IPS-NIHi11 (cell line): ENCODE measurements at regions not wholly inside any gene's neighbourhood (a gene's known extent, or its start where the extent isn't known, plus 50 kb on each side); places are given as distances from the start of the nearest gene placed in this dataset.

Experiments
- DNase-seq: peaks from one replicate; pipeline ENCODE4 v3.0.0; 2012; ENCODE audit warnings: mixed read lengths, low spot score

DNA sequence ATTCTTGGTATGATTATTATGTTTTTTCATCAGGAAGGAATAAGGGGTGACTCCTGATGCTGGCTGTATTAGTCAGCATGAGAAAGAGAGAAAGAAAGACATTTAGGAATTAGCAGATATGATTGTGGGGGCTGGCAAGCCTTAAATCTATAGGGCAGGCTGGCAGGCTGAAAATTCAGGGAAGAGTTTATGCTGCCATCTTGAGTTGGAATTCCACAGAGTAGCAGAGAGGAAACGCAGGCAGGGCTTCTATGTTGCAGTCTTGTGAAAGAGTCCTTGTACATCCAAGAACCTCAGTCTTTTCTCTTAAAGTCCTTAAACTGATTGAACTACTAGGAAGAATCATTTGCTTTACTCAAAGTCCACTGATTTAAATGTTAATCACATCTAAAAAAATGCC, 262.7 kb upstream of the SLC10A2 start:
- no peak for DNase-seq

DNA sequence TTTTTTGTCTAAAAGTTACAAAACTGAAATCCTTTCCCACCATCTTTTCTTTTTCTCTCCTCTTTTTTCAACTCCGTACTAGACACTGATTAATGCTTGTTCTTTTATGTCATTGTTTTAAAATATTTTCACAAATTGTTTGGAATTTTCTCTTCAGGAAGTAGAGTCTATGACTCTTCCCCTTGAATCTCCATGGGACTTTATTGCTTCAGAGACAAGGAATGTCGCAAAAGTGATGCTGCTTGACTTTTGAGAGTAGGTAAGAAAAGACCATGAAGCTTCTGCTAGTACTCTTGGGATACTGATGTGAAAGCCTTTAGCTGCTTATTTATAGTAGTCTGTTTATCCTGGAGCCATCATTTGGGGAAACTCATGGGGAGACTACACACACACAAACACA, 260.1 kb upstream of the SLC10A2 start:
- no peak for DNase-seq

DNA sequence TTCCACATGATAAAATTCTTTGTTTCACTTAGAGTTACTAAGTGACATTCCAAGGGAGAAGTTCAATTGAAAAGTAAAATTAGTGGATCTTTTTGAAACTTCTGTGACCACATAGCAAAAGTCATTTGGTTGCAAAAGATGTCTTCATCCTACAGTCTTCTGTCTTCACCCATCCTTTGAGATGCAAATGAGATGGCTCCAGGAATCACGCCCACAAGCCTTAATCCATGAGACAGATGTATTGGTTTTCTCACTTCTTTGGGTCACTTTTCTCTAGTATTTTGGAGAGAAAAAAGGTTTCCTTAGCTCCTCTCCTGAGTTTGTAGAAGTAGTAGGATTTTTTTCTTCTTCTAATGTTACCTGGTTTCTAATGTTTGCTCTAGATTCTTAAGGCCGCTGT, 259.5 kb upstream of the SLC10A2 start:
- DNase-seq = no peak

DNA sequence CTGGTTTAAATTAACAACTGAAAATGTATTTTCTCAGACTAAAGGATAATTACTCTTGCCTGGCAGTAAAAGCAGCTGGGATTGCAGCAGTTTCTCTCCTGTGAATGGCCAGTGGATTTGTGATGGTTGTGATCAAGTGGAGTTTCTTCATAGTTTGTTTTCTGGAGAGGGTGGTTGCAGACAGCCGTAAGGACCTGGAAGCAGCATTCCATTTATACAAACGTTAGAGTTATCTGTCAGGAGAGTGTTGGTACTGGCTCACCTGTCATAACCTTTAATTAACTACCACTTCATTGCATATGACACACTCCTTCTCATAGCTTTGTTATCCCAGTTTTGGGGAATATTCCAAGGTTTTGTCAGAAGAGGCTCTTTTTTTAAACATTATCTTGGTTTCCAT, 258.4 kb upstream of the SLC10A2 start:
- DNase-seq = no peak

DNA sequence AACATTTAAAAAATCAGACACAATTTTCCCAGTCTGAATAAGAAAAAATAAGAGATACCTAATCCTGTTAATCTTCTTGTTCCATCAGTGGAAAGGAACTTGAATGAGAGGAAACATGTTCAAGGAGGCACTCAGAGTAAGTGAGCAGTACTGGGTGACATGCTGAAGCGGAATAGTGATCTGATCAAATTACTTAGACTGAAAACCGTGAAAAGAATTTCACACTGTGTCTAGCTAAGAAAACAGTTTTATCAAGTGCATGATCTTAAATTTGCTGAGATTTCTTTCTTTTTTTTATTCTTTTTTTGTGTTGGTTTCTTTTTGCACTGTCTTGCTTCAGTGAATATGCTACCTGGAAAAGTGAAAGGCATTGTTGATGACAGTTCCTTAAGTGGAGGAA, 249.5 kb upstream of the SLC10A2 start:
- no peak for DNase-seq

DNA sequence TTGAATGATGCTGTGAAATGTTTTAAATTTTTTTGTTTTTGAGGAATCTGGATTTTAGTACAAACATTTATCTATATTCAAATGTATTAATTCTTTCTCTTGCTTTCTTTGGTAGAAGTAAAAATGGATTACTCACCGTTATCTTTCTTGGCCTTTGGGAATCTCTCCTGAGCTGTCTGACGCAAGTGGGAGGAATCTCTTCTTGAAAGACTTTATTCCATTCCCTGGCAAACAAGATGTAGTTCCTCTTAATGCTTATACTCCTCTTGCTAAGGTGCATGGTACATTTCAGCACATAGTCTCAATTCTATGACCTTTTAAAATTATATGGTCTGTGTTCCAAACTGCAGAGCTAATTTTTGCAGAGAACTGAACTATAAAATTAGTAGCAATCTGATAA, 246.2 kb upstream of the SLC10A2 start:
- no peak for DNase-seq

DNA sequence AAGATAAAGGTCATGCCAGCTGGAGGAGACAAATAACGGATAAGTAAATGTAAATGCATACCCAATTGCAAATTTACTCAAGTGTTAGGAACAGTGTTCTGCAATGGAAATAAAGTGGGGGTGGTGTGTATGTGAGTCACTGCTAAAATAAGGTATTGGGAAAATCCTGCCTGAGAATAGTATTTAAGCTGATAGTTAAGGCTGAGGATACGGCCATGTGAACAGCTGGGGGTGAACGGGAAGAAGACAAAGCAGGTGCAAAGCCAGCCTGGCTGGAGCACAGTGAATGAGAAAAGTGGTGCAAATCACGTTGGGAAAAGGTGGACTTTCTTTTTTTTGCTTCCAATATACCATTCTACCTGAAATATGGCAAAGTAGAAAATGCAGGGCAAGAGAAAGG, 242.4 kb upstream of the SLC10A2 start:
- DNase-seq = no peak

DNA sequence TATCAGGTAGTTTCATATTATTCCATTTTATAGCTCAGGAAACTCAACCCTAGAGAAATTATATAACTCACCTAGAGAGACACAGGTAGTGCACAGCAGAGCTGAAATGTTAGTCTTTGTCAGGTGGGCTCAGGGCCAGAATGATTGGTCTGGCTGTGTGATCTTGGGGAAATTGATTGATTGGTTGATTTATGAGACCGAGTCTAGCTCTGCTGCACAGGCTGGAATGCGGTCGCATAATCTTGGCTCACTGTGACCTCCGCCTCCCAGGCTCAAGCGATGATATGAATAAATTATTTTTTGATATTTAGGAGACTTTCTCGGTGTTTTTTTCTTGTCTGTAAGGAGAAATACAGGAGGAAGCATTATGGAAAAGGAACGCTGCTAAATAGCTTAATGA, 239.9 kb upstream of the SLC10A2 start:
- DNase-seq = no peak

DNA sequence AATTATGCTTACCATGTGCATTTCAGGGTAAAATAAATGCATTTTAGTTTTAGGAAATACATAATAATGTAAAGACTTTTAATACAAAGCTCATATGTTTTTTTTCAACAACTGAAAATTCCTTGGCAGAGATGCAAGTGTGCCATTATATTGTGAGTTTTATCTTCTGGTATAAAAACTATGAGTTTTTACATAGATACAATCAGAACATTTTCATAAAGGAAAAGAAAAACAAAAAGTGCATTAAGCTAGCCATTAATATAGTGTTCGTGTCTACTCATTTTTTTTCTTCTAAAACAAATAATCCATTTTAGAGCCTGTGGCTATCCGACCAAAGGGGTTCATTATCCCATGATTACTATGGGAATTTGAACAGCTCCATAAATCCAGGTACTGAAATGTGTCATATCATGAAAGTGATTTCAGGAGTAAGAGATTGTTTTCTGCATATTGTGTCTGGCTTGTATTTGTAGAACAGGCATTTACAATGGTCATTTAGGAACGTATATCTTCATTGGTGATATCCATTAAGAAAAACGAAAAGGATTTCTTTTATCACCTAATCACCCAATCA, 236.9 kb upstream of the SLC10A2 start:
- DNase-seq = no peak

DNA sequence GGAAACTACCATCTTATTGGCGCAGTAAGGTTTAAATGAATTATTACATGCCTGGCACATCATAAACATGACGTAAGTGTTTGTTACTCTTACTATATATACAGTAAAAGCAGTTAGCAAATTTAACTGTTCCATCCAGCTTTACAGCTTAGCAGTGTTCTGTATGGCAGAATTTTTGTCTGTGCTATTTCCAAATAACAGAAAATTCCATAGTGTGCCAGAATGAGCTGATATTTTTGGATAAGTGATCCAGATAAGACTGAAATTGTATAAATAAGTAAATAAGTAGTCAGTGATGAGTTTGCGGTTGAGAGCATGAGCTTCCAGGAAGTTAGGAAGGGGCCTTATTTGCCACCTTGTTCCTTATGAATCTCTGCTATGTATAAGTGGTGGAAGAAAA, 236.5 kb upstream of the SLC10A2 start:
- no peak for DNase-seq

DNA sequence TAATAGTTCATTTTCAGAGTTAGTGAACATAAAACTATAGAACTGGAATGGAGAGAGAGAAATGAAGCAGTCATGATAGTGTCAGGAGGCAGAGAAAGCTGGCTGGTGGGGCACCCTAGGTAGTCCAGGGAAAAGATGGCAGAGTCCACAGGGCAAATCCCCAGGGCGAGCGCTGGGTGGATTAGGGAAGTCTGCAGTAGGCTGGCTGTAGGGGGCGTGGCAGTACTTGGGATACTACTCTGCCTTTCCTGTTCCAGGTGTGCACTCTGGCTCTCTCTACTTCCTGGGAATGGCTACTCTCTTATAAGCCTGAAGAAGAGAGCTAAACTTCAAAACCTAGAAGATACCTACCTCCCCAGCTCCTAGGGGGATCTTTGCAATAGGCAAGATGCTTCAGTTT, 232.9 kb upstream of the SLC10A2 start:
- DNase-seq = peak; percentile 26

DNA sequence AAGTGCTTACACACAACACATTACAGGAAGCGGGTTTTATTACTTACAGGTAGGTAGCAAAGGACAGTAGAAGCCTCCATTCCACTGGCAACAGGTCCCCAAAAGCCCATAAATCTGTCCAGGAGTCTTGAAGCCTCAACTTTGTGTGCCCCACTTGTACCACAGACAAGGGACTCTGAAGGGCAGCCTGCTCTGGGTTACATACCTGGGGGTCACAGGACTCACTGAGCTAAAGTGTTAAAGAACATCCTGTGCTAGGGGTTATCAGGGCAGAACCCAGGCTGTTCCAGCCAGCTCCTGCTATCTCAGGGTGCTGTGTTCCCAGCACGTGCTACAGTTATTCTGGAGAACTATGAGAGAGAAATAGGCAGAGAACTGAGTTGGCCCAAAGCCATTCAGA, 230.9 kb upstream of the SLC10A2 start:
- DNase-seq = no peak

DNA sequence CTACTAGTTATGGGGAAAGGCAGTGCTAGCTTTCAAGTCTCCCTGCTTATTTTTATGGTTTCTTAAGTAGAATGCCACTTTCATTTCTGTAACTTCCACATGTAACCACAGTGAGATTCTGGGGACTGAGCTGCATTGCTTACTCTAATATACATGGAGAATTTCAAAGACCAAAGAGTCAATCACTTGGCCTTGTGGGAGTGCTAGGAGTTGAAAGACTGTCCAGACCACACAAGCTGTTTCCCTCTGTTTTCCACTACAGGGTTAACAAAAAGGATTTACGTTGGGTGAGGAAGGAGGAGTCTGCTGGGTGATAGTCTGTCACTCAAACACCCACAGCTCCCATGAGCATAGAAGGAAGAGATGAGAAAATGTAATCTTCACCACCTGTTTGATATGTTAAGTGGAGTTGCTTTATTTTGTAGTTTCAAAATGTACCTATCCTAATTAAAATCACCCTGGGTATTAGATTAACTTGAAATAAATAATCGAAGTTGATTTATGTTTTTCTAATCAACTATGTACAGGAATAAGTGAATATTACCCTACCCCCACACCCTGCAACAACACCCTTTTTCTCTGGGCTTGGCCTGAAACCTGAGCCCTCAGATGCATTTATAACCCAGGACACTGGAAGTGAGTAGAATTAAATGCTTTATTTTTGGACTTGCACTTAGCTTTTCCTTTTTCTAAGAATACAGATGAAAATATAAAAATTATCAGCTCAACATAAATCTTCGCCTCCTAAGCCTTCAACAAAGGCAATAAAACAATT, 225.8 kb upstream of the SLC10A2 start:
- peak; percentile 22 for DNase-seq

DNA sequence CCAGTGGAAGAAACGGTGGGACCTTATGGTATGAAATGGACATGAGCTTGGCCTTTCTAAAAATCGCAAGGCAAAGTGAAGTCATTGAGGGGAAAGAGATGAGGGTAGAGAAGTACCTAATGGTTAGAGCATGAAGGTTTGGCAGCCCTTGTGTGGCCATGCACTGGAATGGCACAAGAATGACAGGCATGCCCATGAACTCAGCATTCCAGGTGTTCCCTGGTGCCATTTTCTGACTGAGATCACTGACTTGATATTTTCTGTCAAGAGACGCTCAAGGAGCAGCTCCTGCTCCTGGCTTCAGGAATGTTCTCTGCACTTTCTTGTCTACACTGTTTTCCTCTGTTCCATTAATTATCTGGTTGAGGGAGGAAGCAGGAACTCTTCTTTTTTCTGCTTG, 225.0 kb upstream of the SLC10A2 start:
- no peak for DNase-seq

DNA sequence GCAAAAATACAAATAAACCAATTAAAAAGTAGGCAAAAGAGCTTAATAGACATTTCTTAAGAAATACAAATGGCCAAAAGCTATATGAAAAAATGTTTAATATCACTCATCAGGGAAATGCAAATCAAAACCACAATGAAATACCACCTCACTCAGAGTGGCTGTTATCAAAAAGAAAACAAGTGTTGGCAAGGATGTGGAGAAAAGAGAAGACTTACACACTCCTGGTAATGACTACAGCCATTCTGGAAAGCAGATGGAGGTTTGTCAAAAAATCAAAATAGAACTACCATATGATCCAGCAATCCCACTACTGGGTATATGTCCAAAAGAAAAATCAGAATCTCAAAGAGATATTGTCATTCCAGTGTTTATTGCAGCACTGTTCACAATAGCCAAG, 223.5 kb upstream of the SLC10A2 start:
- no peak for DNase-seq

DNA sequence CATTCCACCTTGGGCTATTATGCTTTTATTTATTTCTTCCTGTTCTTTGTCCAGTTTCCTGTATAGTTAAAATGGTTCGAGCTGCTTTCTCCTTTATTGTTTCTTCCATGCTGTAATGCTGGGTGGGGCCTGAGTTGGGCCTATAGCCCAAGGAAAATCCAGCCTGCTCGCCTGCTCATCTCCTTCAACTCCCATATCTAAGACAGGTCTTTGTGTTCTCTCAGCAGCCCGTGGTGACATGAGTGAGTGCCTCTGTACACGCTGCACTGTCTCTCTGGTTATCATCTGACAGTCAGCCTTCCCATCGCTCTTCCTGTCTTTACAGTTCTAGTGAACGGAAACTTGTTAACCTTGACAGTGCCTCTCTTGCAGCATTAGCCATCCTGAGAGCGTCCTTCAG, 221.9 kb upstream of the SLC10A2 start:
- no peak for DNase-seq

DNA sequence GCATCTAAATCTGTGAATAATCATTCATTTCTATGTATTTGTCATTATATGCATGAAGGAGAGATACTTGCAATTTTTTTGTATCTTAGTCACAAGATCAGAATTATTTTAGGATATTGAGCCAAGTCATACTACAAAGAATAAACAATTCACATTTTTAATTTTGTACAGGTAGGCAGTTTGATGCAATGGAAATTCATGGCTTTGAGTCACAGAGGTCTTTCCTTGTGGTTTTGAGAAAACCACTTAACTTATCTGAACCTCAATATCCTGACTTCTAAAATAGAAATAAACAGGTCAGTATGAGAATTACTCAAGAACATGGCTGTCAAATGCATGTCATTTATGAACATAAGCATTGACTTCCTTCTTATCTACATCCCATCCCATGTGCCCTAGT, 221.4 kb upstream of the SLC10A2 start:
- DNase-seq = no peak

DNA sequence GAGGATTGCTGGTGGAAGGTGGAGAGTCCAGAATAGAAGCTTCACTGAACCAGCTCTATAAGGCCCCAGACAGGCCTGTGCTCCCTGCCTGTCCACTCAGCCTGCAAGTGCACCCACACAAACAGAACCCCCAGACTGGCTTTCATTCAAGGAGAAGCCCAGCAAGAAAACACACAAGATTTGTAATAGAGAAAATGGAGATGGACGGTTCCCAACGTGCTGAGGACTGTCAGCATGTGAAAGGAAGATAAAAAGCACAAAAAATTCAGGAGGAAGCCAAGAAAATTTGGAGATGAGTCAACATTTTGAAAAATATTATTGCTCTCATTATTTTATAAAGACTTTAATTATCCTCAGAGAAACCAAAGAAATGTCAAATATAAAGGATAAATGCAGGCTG, 218.2 kb upstream of the SLC10A2 start:
- no peak for DNase-seq

DNA sequence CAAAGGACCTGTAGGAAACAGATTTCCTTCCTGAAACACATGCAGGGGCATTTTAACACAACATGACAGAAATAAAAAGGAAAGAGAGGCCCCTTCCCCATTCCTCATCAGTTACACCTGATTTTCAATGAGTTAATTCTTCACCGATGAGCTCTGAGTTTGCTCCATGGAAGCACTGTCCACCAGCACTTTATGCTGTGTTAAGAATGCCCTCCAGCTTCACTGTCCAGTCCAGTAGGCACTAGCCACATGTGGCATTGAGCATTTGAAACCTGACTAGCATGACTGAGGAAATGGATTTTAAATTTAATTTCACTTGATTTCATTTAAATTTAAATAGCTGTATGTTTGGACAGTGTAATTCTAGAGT, 217.2 kb upstream of the SLC10A2 start:
- DNase-seq = no peak

DNA sequence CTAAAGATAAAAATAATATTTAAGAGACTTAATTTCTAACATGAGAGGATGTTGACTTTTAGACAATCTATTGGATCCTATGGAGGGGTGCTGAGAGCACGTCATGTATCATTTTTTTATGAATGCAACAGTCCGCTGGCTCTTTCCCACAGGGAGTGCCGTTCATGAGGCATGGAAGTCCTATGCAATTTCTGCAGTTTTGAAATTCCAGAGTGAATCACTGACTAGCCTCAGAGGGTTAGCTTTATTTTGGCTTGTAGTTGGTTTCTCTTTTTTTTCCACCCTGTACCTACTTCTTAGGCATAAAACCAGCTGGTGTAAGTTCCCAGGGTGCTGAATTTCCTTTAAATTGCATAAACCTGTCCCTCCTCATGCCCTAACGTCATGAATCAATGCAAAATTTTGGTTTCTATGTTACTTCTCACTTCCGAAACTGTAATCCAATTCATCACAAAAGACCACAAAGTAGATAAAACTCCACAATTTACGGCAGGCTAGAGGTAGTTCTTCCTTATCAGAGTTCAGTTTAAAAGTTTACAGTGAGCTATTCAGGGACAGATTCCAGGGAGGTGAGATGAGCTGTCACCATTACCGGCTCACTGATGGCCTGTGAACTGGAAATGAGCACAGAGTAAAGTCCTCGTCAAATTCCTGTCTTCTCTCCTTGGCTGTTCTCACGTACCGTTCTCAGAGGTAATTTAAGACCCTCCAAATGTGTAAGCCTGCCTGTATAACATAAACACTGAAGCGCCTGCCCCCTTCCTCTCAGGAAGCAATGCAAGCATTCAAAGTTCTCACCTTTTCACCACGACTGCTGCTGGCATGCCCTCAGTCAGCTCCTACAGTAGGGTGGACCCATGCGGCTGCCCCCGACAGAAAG, 216.6 kb upstream of the SLC10A2 start:
- DNase-seq = no peak

DNA sequence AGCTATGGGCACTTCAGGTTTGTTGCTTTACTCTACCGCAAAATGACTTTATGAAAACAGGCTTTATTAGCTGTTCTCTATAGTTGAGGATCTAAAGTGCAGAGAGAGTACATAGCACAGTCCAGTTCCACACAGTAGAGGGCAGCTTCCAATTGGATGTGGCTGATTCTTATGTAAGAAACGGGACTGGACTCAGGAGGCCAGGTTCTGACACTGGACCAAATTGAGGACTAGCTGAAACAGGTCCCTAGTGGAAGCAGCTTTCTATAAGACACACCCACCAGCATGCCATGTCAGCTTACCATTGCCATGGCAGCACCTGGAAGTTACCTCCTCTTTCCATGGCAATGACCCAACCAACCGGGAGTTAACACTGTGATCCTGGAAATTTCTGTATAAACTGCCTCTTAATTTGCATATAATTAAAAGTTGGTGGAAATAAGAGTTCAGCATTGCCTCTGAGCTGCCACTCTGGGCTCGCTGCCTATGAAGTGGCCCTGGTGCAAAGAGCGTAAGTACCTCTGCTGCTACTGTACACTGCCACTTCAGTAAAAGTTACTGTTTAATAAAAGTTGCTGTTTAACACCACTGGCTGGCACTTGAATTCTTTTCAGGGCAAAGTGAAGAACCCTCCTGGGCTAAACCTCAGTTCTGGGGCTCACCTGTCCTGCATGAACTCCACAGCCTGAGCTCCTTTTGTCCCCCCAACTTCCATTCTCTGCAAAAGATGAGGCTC, 211.9 kb upstream of the SLC10A2 start:
- no peak for DNase-seq

DNA sequence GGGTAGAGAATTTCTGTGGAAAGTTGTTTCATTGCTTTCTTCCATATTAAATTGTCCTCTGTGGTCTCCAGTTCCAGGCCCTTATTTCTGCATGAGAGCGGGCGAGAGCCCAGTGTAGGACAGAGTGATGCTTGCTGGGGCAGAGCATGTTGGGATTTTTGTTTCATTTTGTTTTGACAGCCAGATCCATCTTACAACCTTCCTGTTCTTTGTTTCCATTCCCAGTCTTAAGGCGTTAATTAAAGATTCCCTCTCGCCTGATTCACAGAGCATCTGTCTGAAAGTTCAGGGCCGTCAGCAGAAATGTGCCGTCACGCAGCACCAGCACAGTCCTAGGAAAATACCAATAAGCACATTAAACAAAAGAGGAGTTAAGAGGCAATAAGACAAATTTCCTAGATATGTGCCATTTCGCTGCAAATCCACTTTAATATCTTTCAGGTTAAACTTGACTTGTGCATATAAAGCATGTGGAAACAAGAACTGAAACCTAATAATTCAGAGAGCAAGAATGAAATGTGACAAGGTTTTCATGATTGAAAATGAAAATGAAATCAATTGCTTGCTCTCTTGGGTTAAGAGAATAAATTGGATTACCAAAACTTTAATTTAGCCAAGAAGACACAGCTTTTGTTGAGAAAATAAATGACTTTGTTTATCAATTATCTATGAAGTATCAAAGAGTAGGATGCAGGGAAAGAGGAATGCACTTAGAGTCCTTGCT, 210.7 kb upstream of the SLC10A2 start:
- DNase-seq = no peak
